Fibroblast of gingiva (primary cell): ENCODE measurements at regions not wholly inside any gene's neighbourhood (a gene's known extent, or its start where the extent isn't known, plus 50 kb on each side); places are given as distances from the start of the nearest gene placed in this dataset.

ENCODE experiments used
- DNase-seq: peaks from one replicate; pipeline ENCODE4 v3.0.0-alpha.2; 2011; ENCODE audit warnings: low read depth

GRCh38 chr7:131107337-131108211 lies 220.1 kb upstream of the MKLN1 start:
- peak; percentile 89 for DNase-seq

- peak; percentile 47 for DNase-seq
These were observed 219.3 kb upstream of the MKLN1 start for GRCh38 chr7:131108212-131108940.

DNA sequence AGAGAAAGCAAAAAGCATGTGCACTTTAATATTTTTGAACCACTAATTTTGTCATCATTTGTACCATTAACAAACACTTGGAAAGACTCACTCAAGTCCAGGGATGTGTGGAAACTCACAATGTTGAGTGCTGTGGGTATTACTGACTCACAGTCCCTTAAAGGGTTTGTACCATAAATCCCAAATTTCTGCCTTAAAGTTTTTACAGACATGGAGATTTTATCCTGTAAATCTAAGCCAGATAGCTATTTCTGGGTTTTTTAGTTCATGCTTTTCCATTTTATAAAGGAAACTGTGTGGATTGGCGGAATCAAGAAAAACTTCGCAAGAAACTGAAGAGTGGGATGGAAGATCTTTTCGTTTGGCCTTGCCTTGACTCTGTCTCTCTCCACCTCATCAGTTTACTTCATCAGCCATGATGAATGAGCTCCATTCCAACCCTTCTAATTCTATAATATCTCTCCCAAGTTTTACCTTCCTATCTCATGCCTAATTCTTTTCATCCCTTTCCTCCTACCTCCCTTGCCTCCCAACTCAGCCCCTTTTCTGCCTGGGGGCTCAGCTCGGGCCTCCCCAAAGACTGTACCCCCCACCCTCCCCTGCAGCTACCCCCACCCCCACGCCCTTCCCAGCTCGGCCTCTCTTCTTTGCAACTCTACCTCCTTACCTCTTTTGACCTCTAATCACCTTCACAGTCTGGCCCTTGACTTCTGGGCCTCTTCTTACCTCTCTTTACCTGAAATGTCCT lies 218.5 kb upstream of the MKLN1 start:
- peak; percentile 52 for DNase-seq

GRCh38 chr7:131109759-131110296 lies 217.8 kb upstream of the MKLN1 start:
- DNase-seq = peak; percentile 94

GRCh38 chr7:131110297-131111080 lies 217.2 kb upstream of the MKLN1 start:
- DNase-seq = peak; percentile 47

- DNase-seq = peak; percentile 87
These were observed 216.5 kb upstream of the MKLN1 start for GRCh38 chr7:131111081-131111576.

DNA sequence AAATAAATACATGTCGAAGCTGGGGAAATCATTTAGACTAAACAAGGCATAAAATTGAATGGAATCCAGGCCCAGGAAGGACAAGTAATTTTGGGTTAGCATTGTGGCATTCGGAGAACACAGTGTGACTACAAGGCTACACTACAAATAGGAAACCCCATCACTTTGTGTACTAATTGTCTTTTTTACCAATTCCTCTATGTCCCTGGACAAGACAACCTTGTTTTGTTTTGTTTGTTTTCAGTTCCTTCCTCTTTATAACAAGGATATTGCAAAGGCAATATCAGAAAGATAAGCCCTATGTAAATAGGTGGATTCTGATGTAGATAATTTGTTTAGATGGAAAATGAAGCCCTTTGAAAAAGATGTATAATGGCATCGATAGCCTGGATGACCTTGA lies 215.9 kb upstream of the MKLN1 start:
- DNase-seq = no peak

GRCh38 chr7:131112431-131112830 lies 215.2 kb upstream of the MKLN1 start:
- DNase-seq = no peak

- no peak for DNase-seq
These were observed 212.3 kb upstream of the MKLN1 start for GRCh38 chr7:131115340-131115739.

DNA sequence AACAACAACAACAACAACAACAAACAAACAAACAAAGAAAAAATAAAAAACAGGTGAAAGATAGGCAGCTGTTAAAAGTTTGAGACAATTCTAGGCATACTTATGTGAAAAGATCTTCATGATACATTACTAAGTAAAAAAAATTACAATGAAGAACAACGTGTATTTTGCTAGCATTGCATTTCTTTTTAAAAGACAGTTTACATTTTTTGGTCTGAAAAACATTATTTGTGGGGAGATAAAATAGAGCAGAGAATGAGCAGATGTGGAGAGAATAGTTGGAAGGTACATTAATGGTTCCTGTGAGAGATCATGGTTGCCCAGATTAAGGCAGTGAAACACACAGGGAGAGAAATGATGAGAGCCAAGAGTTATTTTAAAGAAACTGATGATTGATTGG lies 210.2 kb upstream of the MKLN1 start:
- DNase-seq = no peak

GRCh38 chr7:131119381-131119780 lies 208.3 kb upstream of the MKLN1 start:
- no peak for DNase-seq

DNA sequence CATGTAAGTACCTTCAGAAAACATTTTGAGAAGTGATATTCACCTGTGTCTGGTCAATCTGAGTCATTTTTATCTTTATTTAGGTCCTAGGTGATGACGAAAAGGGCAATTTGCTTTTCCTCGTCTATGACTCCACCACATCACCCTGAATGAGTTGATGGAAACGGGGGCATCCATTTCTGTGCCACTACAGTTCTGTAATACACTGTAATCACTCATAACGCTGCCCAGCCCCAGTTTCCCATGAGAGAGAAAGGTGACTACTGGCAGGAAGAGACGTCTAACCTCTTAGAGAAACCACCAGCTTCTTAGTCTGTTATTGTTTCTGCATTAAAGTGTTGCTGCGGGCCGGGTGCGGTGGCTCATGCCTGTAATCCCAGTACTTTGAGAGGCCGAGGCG lies 205.3 kb upstream of the MKLN1 start:
- DNase-seq = no peak

- DNase-seq = no peak
These were observed 203.6 kb upstream of the MKLN1 start for GRCh38 chr7:131124001-131124629.

DNA sequence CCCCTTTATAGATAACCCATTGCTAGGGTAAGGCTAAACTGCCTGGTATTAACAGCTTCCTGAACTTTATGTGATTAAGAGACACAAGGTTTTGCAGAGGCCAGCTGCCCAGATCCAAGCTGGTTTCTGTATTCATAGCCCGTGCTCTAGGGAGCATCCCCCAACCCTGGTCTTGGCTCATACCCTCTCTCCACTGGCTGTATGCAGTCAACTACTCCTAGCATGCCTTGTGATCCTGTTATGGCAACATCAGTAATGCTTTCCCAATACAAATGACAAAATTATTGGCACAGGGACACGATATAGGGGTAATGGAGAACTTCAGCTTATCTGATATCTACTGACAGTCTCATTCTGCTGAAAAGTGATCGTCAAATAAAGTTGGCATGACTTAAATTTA lies 202.8 kb upstream of the MKLN1 start:
- DNase-seq = no peak

GRCh38 chr7:131130324-131130723 lies 197.4 kb upstream of the MKLN1 start:
- no peak for DNase-seq

GRCh38 chr7:131131012-131131745 lies 196.5 kb upstream of the MKLN1 start:
- DNase-seq = no peak

DNA sequence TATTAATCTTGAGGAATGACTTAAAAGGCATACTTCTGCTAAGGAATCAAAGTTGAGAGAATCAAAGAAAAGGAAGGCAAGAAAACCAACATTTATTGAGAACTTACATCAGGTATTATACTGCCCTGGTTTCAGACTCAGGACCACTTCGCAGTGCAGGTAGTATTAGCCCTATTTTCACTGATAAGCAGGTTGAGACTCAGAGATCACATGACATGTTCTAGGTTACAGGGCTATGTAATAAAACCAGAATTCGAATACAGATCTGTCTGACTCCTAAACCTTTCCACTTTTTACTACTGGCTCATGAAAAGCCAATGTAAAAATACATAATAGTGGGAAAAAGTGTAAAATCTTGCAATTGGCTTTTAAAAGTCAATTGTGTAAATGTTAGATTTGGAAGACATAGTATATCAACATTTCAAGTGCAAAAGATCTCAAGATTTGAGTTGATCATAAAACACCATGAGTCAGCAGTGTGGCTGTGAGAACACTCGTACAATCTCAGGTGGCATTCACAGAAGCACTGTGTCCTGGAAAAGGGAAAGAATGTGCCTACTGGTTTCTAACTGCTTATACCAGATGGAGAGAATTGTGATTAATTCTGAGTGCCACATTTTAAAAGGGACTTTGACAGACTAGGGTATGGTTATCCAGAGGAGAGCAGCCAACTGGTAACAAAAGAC lies 195.8 kb upstream of the MKLN1 start:
- DNase-seq = no peak

- DNase-seq = no peak
These were observed 188.2 kb upstream of the MKLN1 start for GRCh38 chr7:131139462-131139861.

DNA sequence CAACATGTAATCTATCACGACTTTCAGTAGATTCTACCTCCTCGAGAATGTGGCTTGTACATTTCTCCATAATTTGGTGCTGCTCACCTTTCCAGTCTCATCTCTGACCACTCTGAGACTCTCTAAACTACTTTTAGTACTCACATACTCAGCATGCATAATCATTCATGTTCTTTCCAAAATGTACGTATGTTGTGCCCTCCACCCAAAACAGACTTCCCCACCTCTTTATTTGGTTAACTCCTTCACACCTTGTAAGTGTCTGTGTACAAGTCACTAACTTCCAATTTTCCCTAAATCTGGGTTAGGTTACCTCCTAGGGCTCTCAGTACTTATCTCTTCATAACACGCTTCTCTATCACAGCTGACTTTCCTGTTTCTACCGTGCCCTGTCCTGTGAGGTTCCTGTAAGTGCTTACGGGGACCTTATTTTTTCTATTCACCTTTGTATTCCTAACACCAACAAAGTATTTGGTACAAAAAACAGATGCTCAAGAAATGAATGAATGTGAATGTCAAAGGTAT lies 186.2 kb upstream of the MKLN1 start:
- no peak for DNase-seq
